Activated T-helper 2 cell treated with anti-CD3 and anti-CD28 coated beads, Interferon-gamma antibody, Interleukin-2, Interleukin-4, amounts not matched to agents 10 μg/mL and 5 μg/mL and 100 μg/mL, durations not matched to agents 14 hours and 24 hours and 36 hours (primary cell): ENCODE measurements at regions not wholly inside any gene's neighbourhood (a gene's known extent, or its start where the extent isn't known, plus 50 kb on each side); places are given as distances from the start of the nearest gene placed in this dataset.

Source experiments
- DNase-seq: peaks from one replicate; pipeline ENCODE4 v3.0.0; 2021; ENCODE audit warnings: low spot score
- H3K27ac Mint-ChIP-seq: one replicate; pipeline ENCODE4 v1.8.0; 2021; ENCODE audit warnings: mixed read lengths
- H3K27me3 Mint-ChIP-seq: one replicate; pipeline ENCODE4 v1.8.0; 2021; ENCODE audit warnings: low read depth, mixed read lengths
- H3K36me3 Mint-ChIP-seq: one replicate; pipeline ENCODE4 v1.8.0; 2021; ENCODE audit warnings: low read depth, mixed read lengths
- H3K4me1 Mint-ChIP-seq: one replicate; pipeline ENCODE4 v1.8.0; 2021; ENCODE audit warnings: low read depth, mixed read lengths
- H3K4me3 Mint-ChIP-seq: one replicate; pipeline ENCODE4 v1.8.0; 2021; ENCODE audit warnings: low read depth, mild to moderate bottlenecking, moderate library complexity, mixed read lengths
- H3K9me3 Mint-ChIP-seq: one replicate; pipeline ENCODE4 v1.8.0; 2021; ENCODE audit warnings: mixed read lengths
- intact Hi-C: fragments of 100-400 bp; cut with micrococcal nuclease; formaldehyde crosslinking; loops from one replicate; pipeline ENCODE4 v1.15.1; 2023

- no peaks in the 10 kb centered on the region for H3K36me3 Mint-ChIP-seq
- peaks cover 57% of the 10 kb centered on the region for H3K9me3 Mint-ChIP-seq
- H3K4me3 Mint-ChIP-seq: no peak overlapping the region
- H3K27me3 Mint-ChIP-seq: no peaks in the 10 kb centered on the region
- intact Hi-C loops: no loop called here
- no peak overlapping the region for H3K27ac Mint-ChIP-seq
- H3K4me1 Mint-ChIP-seq: no peaks in the 10 kb centered on the region
- DNase-seq: no peak
These were observed 432.2 kb downstream of the OLFM4 start for GRCh38 chr13:53460796-53461195.

- Mint-ChIP-seq H3K27me3 (no peaks in the 10 kb centered on the region), H3K36me3 (no peaks in the 10 kb centered on the region)
- DNase-seq: no peak
These were observed 434.5 kb downstream of the OLFM4 start for GRCh38 chr13:53463106-53463505.

GRCh38 chr13:53466576-53466975 lies 438.0 kb downstream of the OLFM4 start:
- Mint-ChIP-seq H3K36me3 (no peaks in the 10 kb centered on the region), H3K27me3 (no peaks in the 10 kb centered on the region), H3K4me3 (no peak overlapping the region), H3K4me1 (no peaks in the 10 kb centered on the region), H3K27ac (no peak overlapping the region), H3K9me3 (peaks cover 30% of the 10 kb centered on the region)
- DNase-seq: no peak
- intact Hi-C loops: no loop called here

More at GRCh38 chr13:53463106-53463505, 434.5 kb downstream of the OLFM4 start:
- intact Hi-C loops: no loop called here
- no peak overlapping the region for H3K4me3 Mint-ChIP-seq
- peaks cover 53% of the 10 kb centered on the region for H3K9me3 Mint-ChIP-seq
- H3K27ac Mint-ChIP-seq: no peak overlapping the region
- no peaks in the 10 kb centered on the region for H3K4me1 Mint-ChIP-seq

GRCh38 chr13:53473397-53473796 lies 444.8 kb downstream of the OLFM4 start:
- Mint-ChIP-seq H3K27me3 (no peaks in the 10 kb centered on the region), H3K4me3 (no peak overlapping the region), H3K36me3 (no peaks in the 10 kb centered on the region), H3K27ac (no peak overlapping the region), H3K9me3 (peaks cover 13% of the 10 kb centered on the region), H3K4me1 (no peaks in the 10 kb centered on the region)
- intact Hi-C loops: no loop called here
- no peak for DNase-seq

GRCh38 chr13:53474878-53475277 lies 446.3 kb downstream of the OLFM4 start:
- Mint-ChIP-seq H3K27ac (no peak overlapping the region), H3K9me3 (peaks cover 19% of the 10 kb centered on the region), H3K27me3 (no peaks in the 10 kb centered on the region), H3K4me3 (no peak overlapping the region), H3K4me1 (no peaks in the 10 kb centered on the region), H3K36me3 (no peaks in the 10 kb centered on the region)
- no peak for DNase-seq
- intact Hi-C loops: no loop called here

- H3K4me1 Mint-ChIP-seq: no peaks in the 10 kb centered on the region
- no peaks in the 10 kb centered on the region for H3K36me3 Mint-ChIP-seq
- no peak overlapping the region for H3K27ac Mint-ChIP-seq
- H3K4me3 Mint-ChIP-seq: no peak overlapping the region
- peaks cover 33% of the 10 kb centered on the region for H3K9me3 Mint-ChIP-seq
- intact Hi-C loops: no loop called here
- H3K27me3 Mint-ChIP-seq: no peaks in the 10 kb centered on the region
- no peak for DNase-seq
These were observed 462.1 kb downstream of the OLFM4 start for GRCh38 chr13:53490752-53491151.

GRCh38 chr13:53494406-53494805 lies 465.8 kb downstream of the OLFM4 start:
- Mint-ChIP-seq H3K36me3 (no peaks in the 10 kb centered on the region), H3K4me3 (no peak overlapping the region), H3K27me3 (no peaks in the 10 kb centered on the region), H3K4me1 (no peaks in the 10 kb centered on the region), H3K27ac (no peak overlapping the region), H3K9me3 (peaks cover 22% of the 10 kb centered on the region)
- DNase-seq: no peak
- intact Hi-C loops: no loop called here

DNA sequence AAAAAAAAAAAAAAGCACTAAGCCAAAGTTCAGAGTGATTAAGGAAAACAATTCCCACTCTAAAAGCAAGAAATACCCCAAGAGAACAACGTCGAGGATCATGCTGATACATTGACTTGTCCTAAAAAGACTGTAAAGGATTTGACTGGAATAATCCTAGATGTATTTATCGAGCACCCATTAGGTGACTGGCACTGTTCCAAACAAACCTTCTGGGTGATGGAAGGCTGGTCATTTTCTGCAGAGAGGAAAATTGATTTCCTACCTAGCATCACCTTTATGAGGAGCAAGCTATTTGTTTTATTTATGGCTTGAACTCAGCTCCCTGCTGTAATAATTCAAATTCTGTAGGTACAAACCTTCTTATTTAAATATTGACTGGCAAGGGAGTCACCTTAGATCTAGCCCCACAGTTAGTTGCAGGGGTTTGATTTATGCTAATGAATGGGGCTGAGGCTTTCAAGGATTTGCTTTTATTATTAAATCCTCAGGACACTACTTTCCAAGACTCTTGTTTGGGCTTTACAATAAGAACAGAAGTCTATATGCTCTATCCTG lies 471.0 kb downstream of the OLFM4 start:
- H3K4me3 Mint-ChIP-seq: no peak overlapping the region
- H3K9me3 Mint-ChIP-seq: peaks cover 24% of the 10 kb centered on the region
- no peaks in the 10 kb centered on the region for H3K4me1 Mint-ChIP-seq
- no peaks in the 10 kb centered on the region for H3K36me3 Mint-ChIP-seq
- no peak overlapping the region for H3K27ac Mint-ChIP-seq
- intact Hi-C loops: no loop called here
- no peaks in the 10 kb centered on the region for H3K27me3 Mint-ChIP-seq
- no peak for DNase-seq

GRCh38 chr13:53501387-53501786 lies 472.8 kb downstream of the OLFM4 start:
- H3K27ac Mint-ChIP-seq: no peak overlapping the region
- peaks cover 17% of the 10 kb centered on the region for H3K9me3 Mint-ChIP-seq
- H3K4me1 Mint-ChIP-seq: no peaks in the 10 kb centered on the region
- H3K27me3 Mint-ChIP-seq: no peaks in the 10 kb centered on the region
- no peak overlapping the region for H3K4me3 Mint-ChIP-seq
- H3K36me3 Mint-ChIP-seq: no peaks in the 10 kb centered on the region
- intact Hi-C loops: no loop called here
- no peak for DNase-seq

- Mint-ChIP-seq H3K36me3 (no peaks in the 10 kb centered on the region), H3K27ac (no peak overlapping the region), H3K4me1 (no peaks in the 10 kb centered on the region), H3K4me3 (no peak overlapping the region), H3K27me3 (no peaks in the 10 kb centered on the region), H3K9me3 (peaks cover 25% of the 10 kb centered on the region)
- intact Hi-C loops: no loop called here
- no peak for DNase-seq
These were observed 479.1 kb downstream of the OLFM4 start for GRCh38 chr13:53507741-53508140.

DNA sequence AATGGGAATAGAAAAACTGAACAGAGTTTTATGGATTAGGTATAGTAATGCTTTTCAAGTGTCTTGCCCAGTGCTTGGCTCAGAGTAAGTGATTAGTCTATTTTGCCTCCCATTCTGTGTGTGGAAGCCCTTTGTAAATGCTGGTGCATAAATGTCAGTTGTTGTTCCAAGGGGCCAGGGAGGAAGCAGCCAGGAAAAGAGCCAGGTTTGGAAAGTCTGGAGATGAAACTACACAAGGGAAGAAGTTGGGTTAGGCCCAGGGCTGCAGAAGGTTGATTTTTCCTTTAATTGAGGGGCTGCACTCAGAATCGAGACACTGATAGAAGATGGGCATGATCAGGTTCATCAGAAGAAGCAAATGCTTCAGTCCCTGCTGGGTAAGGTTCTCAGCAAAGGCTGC lies 484.0 kb downstream of the OLFM4 start:
- Mint-ChIP-seq H3K4me1 (no peaks in the 10 kb centered on the region), H3K4me3 (no peak overlapping the region), H3K36me3 (no peaks in the 10 kb centered on the region), H3K27me3 (no peaks in the 10 kb centered on the region), H3K9me3 (peaks cover 17% of the 10 kb centered on the region), H3K27ac (no peak overlapping the region)
- intact Hi-C loops: no loop called here
- no peak for DNase-seq

DNA sequence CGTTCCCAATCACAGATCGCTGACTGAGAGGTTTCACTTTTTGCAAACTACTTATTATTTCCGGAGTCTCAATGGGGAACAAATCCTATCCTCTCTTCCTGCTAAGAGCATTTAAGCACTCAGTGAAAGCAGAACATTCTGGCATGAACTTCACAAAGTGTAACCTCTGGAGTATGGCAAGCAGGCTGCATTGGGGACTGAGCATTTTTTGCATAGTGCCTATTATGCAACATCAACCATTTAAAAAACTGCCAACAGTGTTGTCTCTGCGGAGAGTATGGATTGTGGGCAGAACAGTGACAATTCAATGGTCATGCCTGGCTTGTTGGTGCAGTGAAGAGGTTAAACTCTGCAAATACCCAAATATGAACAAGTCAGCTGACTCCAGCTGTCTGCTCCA lies 484.6 kb downstream of the OLFM4 start:
- no peak for DNase-seq
- H3K36me3 Mint-ChIP-seq: no peaks in the 10 kb centered on the region
- intact Hi-C loops: no loop called here
- no peaks in the 10 kb centered on the region for H3K27me3 Mint-ChIP-seq
- no peaks in the 10 kb centered on the region for H3K4me1 Mint-ChIP-seq
- no peak overlapping the region for H3K27ac Mint-ChIP-seq
- H3K4me3 Mint-ChIP-seq: no peak overlapping the region
- H3K9me3 Mint-ChIP-seq: peaks cover 17% of the 10 kb centered on the region

DNA sequence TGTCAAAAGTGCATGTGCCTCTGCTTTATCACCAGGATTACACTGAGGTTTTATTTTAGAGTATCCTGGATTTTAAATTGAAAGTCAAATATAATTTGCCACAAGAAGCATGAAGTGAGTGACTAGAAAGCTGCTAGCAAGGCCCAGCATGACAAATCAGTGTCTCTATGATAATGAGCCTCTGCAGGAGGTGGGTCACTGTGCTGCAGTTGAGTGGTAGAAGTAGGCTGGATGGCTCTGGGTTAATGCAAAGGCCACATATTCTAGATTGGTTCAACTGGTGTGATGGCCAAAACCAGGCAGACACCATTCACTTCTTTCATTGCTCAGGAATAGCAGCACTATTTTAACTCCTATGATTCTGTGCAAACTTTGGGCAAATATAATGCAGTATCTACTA lies 491.5 kb downstream of the OLFM4 start:
- intact Hi-C loops: no loop called here
- H3K4me3 Mint-ChIP-seq: no peak overlapping the region
- no peak for DNase-seq
- H3K36me3 Mint-ChIP-seq: no peaks in the 10 kb centered on the region
- H3K4me1 Mint-ChIP-seq: no peaks in the 10 kb centered on the region
- H3K9me3 Mint-ChIP-seq: peaks cover 12% of the 10 kb centered on the region
- no peak overlapping the region for H3K27ac Mint-ChIP-seq
- H3K27me3 Mint-ChIP-seq: no peaks in the 10 kb centered on the region

DNA sequence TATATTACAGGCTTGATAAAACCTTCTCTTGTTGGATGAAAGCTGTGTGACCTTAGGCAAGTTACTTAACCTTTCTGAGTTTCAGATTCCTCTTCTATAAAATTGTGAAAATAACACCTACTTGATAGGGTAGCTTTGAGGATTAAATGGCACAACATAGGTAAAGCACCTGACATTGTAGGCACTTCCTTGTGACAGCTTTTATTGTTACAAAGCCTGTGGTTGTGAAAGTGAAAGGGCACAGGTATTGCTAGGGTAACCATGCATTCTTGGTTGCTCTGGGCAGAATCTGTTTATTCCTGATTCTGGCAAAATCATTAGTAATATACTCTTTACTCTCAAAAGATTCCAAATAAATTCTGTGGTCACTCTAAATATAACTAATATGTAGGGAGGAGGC lies 493.4 kb downstream of the OLFM4 start:
- intact Hi-C loops: no loop called here
- Mint-ChIP-seq H3K36me3 (no peaks in the 10 kb centered on the region), H3K4me1 (no peaks in the 10 kb centered on the region), H3K27ac (no peak overlapping the region), H3K4me3 (no peak overlapping the region), H3K9me3 (peaks cover 12% of the 10 kb centered on the region), H3K27me3 (no peaks in the 10 kb centered on the region)
- DNase-seq: no peak
